ENCODE measurements at regions not wholly inside any gene's neighbourhood (a gene's known extent, or its start where the extent isn't known, plus 50 kb on each side); places are given as distances from the start of the nearest gene placed in this dataset.
"Not testable (repeated sequence)": the region's sequence is repeated elsewhere in the genome, so short reads cannot be mapped to it uniquely, and the experiment has no call there.

GRCh38 chr1:81725823-81726222 is 74.9 kb upstream of the ADGRL2 start:
- intact Hi-C loops (cut with DNase I) = no loop called here
- DNase-seq (no peak), FAIRE-seq (no peak)
- no peak overlapping the region for H3K27ac ChIP-seq (ENCODE audit: low read depth in 2 of 2, low read length in 2 of 2)
- no peaks in the 10 kb centered on the region for H3K9me3 ChIP-seq (ENCODE audit: control insufficient read depth in 2 of 3, insufficient read depth in 1 of 3, low read length in 3 of 3)
- no peaks in the 10 kb centered on the region for H3K27me3 ChIP-seq (ENCODE audit: control insufficient read depth, insufficient read depth, low read length)
- no peak for TF ChIP-seq CTCF (IDR thresholded peaks at IDR 0.05; ENCODE audit: borderline replicate concordance, extremely low read depth, insufficient read depth)
- H3K4me1 ChIP-seq (ENCODE audit: control insufficient read depth in 2 of 3, insufficient read depth in 2 of 3, low read depth in 1 of 3, low read length in 3 of 3) = no peaks in the 10 kb centered on the region
- H3K4me3 ChIP-seq (ENCODE audit: low read length in 3 of 3) = no peak overlapping the region
- H3K36me3 ChIP-seq (ENCODE audit: control insufficient read depth in 2 of 3, insufficient read depth in 3 of 3, low read length in 3 of 3) = no peaks in the 10 kb centered on the region
- H3K9ac ChIP-seq (ENCODE audit: low read length in 3 of 3) = no peak overlapping the region

GRCh38 chr1:81722631-81723328 is 78.0 kb upstream of the ADGRL2 start:
- H3K4me3 ChIP-seq (ENCODE audit: low read length in 3 of 3); H3K9me3 ChIP-seq (ENCODE audit: control insufficient read depth in 2 of 3, insufficient read depth in 1 of 3, low read length in 3 of 3); H3K27ac ChIP-seq (ENCODE audit: low read depth in 2 of 2, low read length in 2 of 2); H3K4me1 ChIP-seq (ENCODE audit: control insufficient read depth in 2 of 3, insufficient read depth in 2 of 3, low read depth in 1 of 3, low read length in 3 of 3); DNase-seq; intact Hi-C loops (cut with DNase I); H3K27me3 ChIP-seq (ENCODE audit: control insufficient read depth, insufficient read depth, low read length); H3K9ac ChIP-seq (ENCODE audit: low read length in 3 of 3); H3K36me3 ChIP-seq (ENCODE audit: control insufficient read depth in 2 of 3, insufficient read depth in 3 of 3, low read length in 3 of 3); FAIRE-seq: not testable (repeated sequence)

GRCh38 chr1:81720256-81720655 is 80.5 kb upstream of the ADGRL2 start:
- H3K27me3 ChIP-seq (ENCODE audit: control insufficient read depth, insufficient read depth, low read length); H3K9me3 ChIP-seq (ENCODE audit: control insufficient read depth in 2 of 3, insufficient read depth in 1 of 3, low read length in 3 of 3); H3K4me1 ChIP-seq (ENCODE audit: control insufficient read depth in 2 of 3, insufficient read depth in 2 of 3, low read depth in 1 of 3, low read length in 3 of 3); DNase-seq; FAIRE-seq; intact Hi-C loops (cut with DNase I); H3K36me3 ChIP-seq (ENCODE audit: control insufficient read depth in 2 of 3, insufficient read depth in 3 of 3, low read length in 3 of 3); H3K4me3 ChIP-seq (ENCODE audit: low read length in 3 of 3); H3K9ac ChIP-seq (ENCODE audit: low read length in 3 of 3); H3K27ac ChIP-seq (ENCODE audit: low read depth in 2 of 2, low read length in 2 of 2): not testable (repeated sequence)

GRCh38 chr1:81717230-81717629 is 83.5 kb upstream of the ADGRL2 start:
- Histone ChIP-seq H3K9me3 (ENCODE audit: control insufficient read depth in 2 of 3, insufficient read depth in 1 of 3, low read length in 3 of 3) (no peaks in the 10 kb centered on the region), H3K9ac (ENCODE audit: low read length in 3 of 3) (no peak overlapping the region), H3K36me3 (ENCODE audit: control insufficient read depth in 2 of 3, insufficient read depth in 3 of 3, low read length in 3 of 3) (no peaks in the 10 kb centered on the region), H3K4me1 (ENCODE audit: control insufficient read depth in 2 of 3, insufficient read depth in 2 of 3, low read depth in 1 of 3, low read length in 3 of 3) (no peaks in the 10 kb centered on the region), H3K27ac (ENCODE audit: low read depth in 2 of 2, low read length in 2 of 2) (no peak overlapping the region), H3K27me3 (ENCODE audit: control insufficient read depth, insufficient read depth, low read length) (no peaks in the 10 kb centered on the region), H3K4me3 (ENCODE audit: low read length in 3 of 3) (no peak overlapping the region)
- FAIRE-seq (no peak), DNase-seq (no peak)
- intact Hi-C loops (cut with DNase I) = no loop called here
- TF ChIP-seq CTCF (IDR thresholded peaks at IDR 0.05; ENCODE audit: borderline replicate concordance, extremely low read depth, insufficient read depth) = no peak

Measured in kidney (tissue), 13 donors.